ENCODE measurements at regions not wholly inside any gene's neighbourhood (a gene's known extent, or its start where the extent isn't known, plus 50 kb on each side); places are given as distances from the start of the nearest gene placed in this dataset.

GRCh38 chr16:85306071-85306792, 194.0 kb upstream of the CIBAR2 start:
- no peak for DNase-seq (ENCODE audit: low spot score)
- peaks cover 23% of the 10 kb centered on the region for H3K4me1 Mint-ChIP-seq (ENCODE audit: unreplicated experiment)
- H3K27me3 Mint-ChIP-seq (ENCODE audit: unreplicated experiment): peaks cover 5% of the 10 kb centered on the region
- H3K27ac Mint-ChIP-seq (ENCODE audit: unreplicated experiment): no peak overlapping the region
- no peaks in the 10 kb centered on the region for H3K36me3 Mint-ChIP-seq (ENCODE audit: low read depth, unreplicated experiment)
- no peak overlapping the region for H3K4me3 Mint-ChIP-seq (ENCODE audit: unreplicated experiment)
- no peaks in the 10 kb centered on the region for H3K9me3 Mint-ChIP-seq (ENCODE audit: unreplicated experiment)
- no peak for TF ChIP-seq CTCF (IDR thresholded peaks at IDR 0.05; ENCODE audit: unreplicated experiment)

GRCh38 chr16:85306793-85307551, 194.7 kb upstream of the CIBAR2 start:
- DNase-seq (ENCODE audit: low spot score): no peak
- no peak overlapping the region for H3K4me3 Mint-ChIP-seq (ENCODE audit: unreplicated experiment)
- H3K4me1 Mint-ChIP-seq (ENCODE audit: unreplicated experiment): peaks cover 29% of the 10 kb centered on the region
- H3K36me3 Mint-ChIP-seq (ENCODE audit: low read depth, unreplicated experiment): no peaks in the 10 kb centered on the region
- H3K27me3 Mint-ChIP-seq (ENCODE audit: unreplicated experiment): peaks cover 6% of the 10 kb centered on the region
- no peak for TF ChIP-seq CTCF (IDR thresholded peaks at IDR 0.05; ENCODE audit: unreplicated experiment)
- no peak overlapping the region for H3K27ac Mint-ChIP-seq (ENCODE audit: unreplicated experiment)
- H3K9me3 Mint-ChIP-seq (ENCODE audit: unreplicated experiment): no peaks in the 10 kb centered on the region

- H3K27ac Mint-ChIP-seq (ENCODE audit: unreplicated experiment): no peak overlapping the region
- no peak for TF ChIP-seq CTCF (IDR thresholded peaks at IDR 0.05; ENCODE audit: unreplicated experiment)
- H3K9me3 Mint-ChIP-seq (ENCODE audit: unreplicated experiment): no peaks in the 10 kb centered on the region
- no peak for DNase-seq (ENCODE audit: low spot score)
- H3K36me3 Mint-ChIP-seq (ENCODE audit: low read depth, unreplicated experiment): no peaks in the 10 kb centered on the region
- H3K4me3 Mint-ChIP-seq (ENCODE audit: unreplicated experiment): no peak overlapping the region
- H3K4me1 Mint-ChIP-seq (ENCODE audit: unreplicated experiment): peaks cover 34% of the 10 kb centered on the region
- H3K27me3 Mint-ChIP-seq (ENCODE audit: unreplicated experiment): peaks cover 11% of the 10 kb centered on the region
These were observed 195.5 kb upstream of the CIBAR2 start for GRCh38 chr16:85307552-85308364.

GRCh38 chr16:85308611-85309540, 196.6 kb upstream of the CIBAR2 start:
- Mint-ChIP-seq H3K4me3 (ENCODE audit: unreplicated experiment) (no peak overlapping the region), H3K27ac (ENCODE audit: unreplicated experiment) (no peak overlapping the region), H3K27me3 (ENCODE audit: unreplicated experiment) (peaks cover 11% of the 10 kb centered on the region), H3K36me3 (ENCODE audit: low read depth, unreplicated experiment) (no peaks in the 10 kb centered on the region), H3K4me1 (ENCODE audit: unreplicated experiment) (peaks cover 39% of the 10 kb centered on the region), H3K9me3 (ENCODE audit: unreplicated experiment) (no peaks in the 10 kb centered on the region)
- no peak for DNase-seq (ENCODE audit: low spot score)
- no peak for TF ChIP-seq CTCF (IDR thresholded peaks at IDR 0.05; ENCODE audit: unreplicated experiment)

Data from endothelial cell (in vitro differentiated cells).